WTC11 (cell line): ENCODE measurements at regions not wholly inside any gene's neighbourhood (a gene's known extent, or its start where the extent isn't known, plus 50 kb on each side); places are given as distances from the start of the nearest gene placed in this dataset.

Experiments used
- CTCF ChIP-seq: fragments of 200-600 bp; IDR thresholded peaks from 2 replicates; pipeline ENCODE4 v1.8.0; 2022; ENCODE audit warnings: antibody characterized with exemption
- E2F4 ChIP-seq: sonication (generic); formaldehyde crosslinking; IDR thresholded peaks from 2 replicates; pipeline ENCODE4 v1.8.1; 2022; ENCODE audit warnings: low read depth, mild to moderate bottlenecking, moderate library complexity, missing genetic modification reagents, borderline replicate concordance
- HMGXB4 ChIP-seq: sonication (generic); formaldehyde crosslinking; IDR thresholded peaks from 2 replicates; pipeline ENCODE4 v1.8.1; 2023; ENCODE audit warnings: mild to moderate bottlenecking, moderate library complexity, missing genetic modification reagents
- MAX ChIP-seq: sonication (generic); formaldehyde crosslinking; IDR thresholded peaks from 2 replicates; pipeline ENCODE4 v1.8.0; 2022; ENCODE audit warnings: mild to moderate bottlenecking, missing genetic modification reagents
- STAT6 ChIP-seq: sonication (generic); formaldehyde crosslinking; conservative IDR thresholded peaks from 2 replicates; pipeline ENCODE4 v1.8.1; 2023; ENCODE audit warnings: mild to moderate bottlenecking, low read depth, missing genetic modification reagents, moderate library complexity
- TCF7 ChIP-seq: sonication (generic); formaldehyde crosslinking; IDR thresholded peaks from 2 replicates; pipeline ENCODE4 v1.8.0; 2022; ENCODE audit warnings: mild to moderate bottlenecking, low read depth, missing genetic modification reagents, moderate library complexity
- ZNF138 ChIP-seq: sonication (generic); formaldehyde crosslinking; conservative IDR thresholded peaks from 2 replicates; pipeline ENCODE4 v1.8.1; 2022; ENCODE audit warnings: mild to moderate bottlenecking, moderate library complexity, missing genetic modification reagents
- ZNF396 ChIP-seq: fragments of 250-450 bp; sonication (Bioruptor Pico); IDR thresholded peaks from 2 replicates; pipeline ENCODE4 v1.8.0; 2021; ENCODE audit warnings: mild to moderate bottlenecking, moderate library complexity, borderline replicate concordance
- ZNF532 ChIP-seq: fragments of 250-450 bp; sonication (Bioruptor Pico); IDR thresholded peaks from 2 replicates; pipeline ENCODE4 v1.9.0; 2021; ENCODE audit warnings: mild to moderate bottlenecking, borderline replicate concordance

- TF ChIP-seq CTCF (no peak), STAT6 (CRISPR knock-in tag) (no peak), MAX (CRISPR knock-in tag) (no peak), ZNF396 (CRISPR knock-in tag) (no peak), TCF7 (CRISPR knock-in tag) (no peak), ZNF138 (CRISPR knock-in tag) (no peak), ZNF532 (CRISPR knock-in tag) (no peak), HMGXB4 (CRISPR knock-in tag) (no peak), E2F4 (no peak)
Measured at GRCh38 chr1:221053889-221054288, 174.6 kb downstream of the HLX start.
